ENCODE measurements at regions not wholly inside any gene's neighbourhood (a gene's known extent, or its start where the extent isn't known, plus 50 kb on each side); places are given as distances from the start of the nearest gene placed in this dataset.

DNA sequence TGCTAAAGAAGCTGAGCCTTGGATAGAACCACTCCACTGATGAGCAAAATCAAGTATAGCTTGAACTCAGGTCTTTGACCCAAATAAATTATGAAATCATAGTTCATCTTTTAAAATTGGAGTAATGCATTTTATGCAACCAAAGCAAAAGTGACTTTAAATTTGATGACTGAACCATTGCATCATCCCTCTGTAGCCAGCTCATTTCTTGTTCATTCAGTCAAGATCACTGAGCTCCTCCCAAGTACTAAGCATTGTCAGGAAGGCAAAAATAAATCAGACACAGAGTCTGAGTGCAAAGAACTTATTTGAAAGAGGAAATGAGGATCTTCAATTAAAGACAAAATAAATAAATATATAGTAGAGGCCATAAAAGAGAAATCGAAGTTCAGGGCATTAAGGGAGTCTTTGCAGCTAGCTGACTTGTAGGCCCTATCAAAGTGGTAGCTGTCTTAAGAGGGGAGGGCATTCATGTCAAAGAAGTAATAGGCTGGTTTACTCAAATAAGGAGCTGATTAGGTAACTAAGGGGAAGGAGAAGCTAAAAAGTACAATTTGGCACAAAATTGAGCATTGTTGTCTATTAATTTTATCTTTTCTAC, 411.8 kb downstream of the MTX2 start (continued):
- TF ChIP-seq, protein P1, sequence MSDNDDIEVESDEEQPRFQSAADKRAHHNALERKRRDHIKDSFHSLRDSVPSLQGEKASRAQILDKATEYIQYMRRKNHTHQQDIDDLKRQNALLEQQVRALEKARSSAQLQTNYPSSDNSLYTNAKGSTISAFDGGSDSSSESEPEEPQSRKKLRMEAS (CRISPR knock-in tag; IDR thresholded peaks at IDR 0.05): no peak
- TF ChIP-seq, protein P2, sequence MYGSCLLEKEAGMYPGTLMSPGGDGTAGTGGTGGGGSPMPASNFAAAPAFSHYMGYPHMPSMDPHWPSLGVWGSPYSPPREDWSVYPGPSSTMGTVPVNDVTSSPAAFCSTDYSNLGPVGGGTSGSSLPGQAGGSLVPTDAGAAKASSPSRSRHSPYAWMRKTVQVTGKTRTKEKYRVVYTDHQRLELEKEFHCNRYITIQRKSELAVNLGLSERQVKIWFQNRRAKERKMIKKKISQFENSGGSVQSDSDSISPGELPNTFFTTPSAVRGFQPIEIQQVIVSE (CRISPR knock-in tag; IDR thresholded peaks at IDR 0.05; ENCODE audit: borderline replicate concordance): no peak
- TF ChIP-seq, protein P3, sequence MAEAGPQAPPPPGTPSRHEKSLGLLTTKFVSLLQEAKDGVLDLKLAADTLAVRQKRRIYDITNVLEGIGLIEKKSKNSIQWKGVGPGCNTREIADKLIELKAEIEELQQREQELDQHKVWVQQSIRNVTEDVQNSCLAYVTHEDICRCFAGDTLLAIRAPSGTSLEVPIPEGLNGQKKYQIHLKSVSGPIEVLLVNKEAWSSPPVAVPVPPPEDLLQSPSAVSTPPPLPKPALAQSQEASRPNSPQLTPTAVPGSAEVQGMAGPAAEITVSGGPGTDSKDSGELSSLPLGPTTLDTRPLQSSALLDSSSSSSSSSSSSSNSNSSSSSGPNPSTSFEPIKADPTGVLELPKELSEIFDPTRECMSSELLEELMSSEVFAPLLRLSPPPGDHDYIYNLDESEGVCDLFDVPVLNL (CRISPR knock-in tag; IDR thresholded peaks at IDR 0.05; ENCODE audit: borderline replicate concordance, low read depth): no peak

DNA sequence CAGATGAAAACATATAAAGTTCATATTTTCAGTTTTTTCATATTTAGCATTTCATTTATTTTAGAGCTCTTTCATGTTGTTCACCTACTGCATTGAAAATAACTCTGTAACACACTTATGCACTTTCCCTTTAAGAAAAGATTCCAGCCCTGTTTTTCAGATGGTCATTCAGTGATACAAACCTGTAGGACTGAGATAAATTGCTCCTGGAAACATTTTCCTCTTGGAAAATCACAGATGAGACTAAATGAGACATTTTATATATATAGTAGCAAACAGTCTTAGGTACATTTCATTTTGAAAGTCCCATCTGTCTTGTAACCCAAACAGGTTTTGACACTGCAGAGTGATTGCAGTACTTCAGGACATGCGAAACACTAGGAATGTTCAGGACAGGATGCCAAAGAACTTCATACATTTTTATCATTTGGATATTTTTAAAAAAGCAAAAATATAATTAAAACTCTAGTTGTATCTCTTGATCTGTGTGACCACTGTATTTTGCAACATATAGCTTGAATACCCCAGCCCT, 412.4 kb downstream of the MTX2 start:
- peaks cover 15% of the 10 kb centered on the region for H3K27me3 Mint-ChIP-seq (ENCODE audit: low read depth)
- H3K9me3 Mint-ChIP-seq: no peaks in the 10 kb centered on the region
- ChIA-PET POLR2A (no interaction called here), CTCF (interaction anchor here (0.7 to 1.8 kb wide), 3 partner anchors 28 to 133 kb away, joined by 3 to 6 read pairs (median 4); no protein-coding TSS in a partner anchor)
- H3K4me1 Mint-ChIP-seq: peaks cover 26% of the 10 kb centered on the region
- ATAC-seq: no peak
- DNase-seq (ENCODE audit: low spot score): no peak
- H3K36me3 Mint-ChIP-seq: no peaks in the 10 kb centered on the region
- no peak overlapping the region for H3K27ac Mint-ChIP-seq
- no peak overlapping the region for H3K4me3 Mint-ChIP-seq
- TF ChIP-seq ESRRA (CRISPR knock-in tag; IDR thresholded peaks at IDR 0.05; ENCODE audit: borderline replicate concordance): no peak
- TF ChIP-seq ZNF671 (CRISPR knock-in tag; IDR thresholded peaks at IDR 0.05): no peak

DNA sequence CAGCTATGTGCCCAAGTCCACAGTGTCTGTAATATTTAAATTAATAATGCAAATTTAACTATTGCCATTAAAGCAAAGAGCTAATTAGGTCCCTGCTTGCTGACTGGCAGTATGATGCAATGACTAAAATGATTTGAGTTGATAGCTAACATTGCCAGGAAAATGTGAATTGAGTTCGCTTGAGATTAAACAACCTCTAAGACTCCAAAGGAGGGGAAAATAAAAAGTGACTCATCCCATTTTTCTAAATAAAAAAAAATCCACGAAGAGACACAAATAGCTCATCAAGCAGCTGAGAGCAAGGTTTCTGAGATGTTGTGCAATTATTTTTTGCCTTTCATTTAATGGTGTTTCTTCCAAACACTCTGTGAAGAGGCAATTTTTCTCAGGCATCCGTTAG, 413.0 kb downstream of the MTX2 start:
- Mint-ChIP-seq H3K27me3 (ENCODE audit: low read depth) (peaks cover 15% of the 10 kb centered on the region), H3K4me1 (peaks cover 26% of the 10 kb centered on the region), H3K4me3 (no peak overlapping the region), H3K27ac (no peak overlapping the region), H3K36me3 (no peaks in the 10 kb centered on the region), H3K9me3 (no peaks in the 10 kb centered on the region)
- DNase-seq (ENCODE audit: low spot score) (no peak), ATAC-seq (no peak)
- TF ChIP-seq, protein P4, sequence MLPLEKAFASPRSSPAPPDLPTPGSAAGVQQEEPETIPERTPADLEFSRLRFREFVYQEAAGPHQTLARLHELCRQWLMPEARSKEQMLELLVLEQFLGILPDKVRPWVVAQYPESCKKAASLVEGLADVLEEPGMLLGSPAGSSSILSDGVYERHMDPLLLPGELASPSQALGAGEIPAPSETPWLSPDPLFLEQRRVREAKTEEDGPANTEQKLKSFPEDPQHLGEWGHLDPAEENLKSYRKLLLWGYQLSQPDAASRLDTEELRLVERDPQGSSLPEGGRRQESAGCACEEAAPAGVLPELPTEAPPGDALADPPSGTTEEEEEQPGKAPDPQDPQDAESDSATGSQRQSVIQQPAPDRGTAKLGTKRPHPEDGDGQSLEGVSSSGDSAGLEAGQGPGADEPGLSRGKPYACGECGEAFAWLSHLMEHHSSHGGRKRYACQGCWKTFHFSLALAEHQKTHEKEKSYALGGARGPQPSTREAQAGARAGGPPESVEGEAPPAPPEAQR (CRISPR knock-in tag; IDR thresholded peaks at IDR 0.05): no peak
- TF ChIP-seq, protein P5, sequence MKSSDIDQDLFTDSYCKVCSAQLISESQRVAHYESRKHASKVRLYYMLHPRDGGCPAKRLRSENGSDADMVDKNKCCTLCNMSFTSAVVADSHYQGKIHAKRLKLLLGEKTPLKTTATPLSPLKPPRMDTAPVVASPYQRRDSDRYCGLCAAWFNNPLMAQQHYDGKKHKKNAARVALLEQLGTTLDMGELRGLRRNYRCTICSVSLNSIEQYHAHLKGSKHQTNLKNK (CRISPR knock-in tag; IDR thresholded peaks at IDR 0.05): no peak
- no peak for TF ChIP-seq ZNF138 (CRISPR knock-in tag; conservative IDR thresholded peaks at IDR 0.05)
- no peak for TF ChIP-seq SP1 (CRISPR knock-in tag; conservative IDR thresholded peaks at IDR 0.05)
- no peak for TF ChIP-seq ETV6 (CRISPR knock-in tag; IDR thresholded peaks at IDR 0.05)
- TF ChIP-seq, protein P3 (CRISPR knock-in tag; IDR thresholded peaks at IDR 0.05; ENCODE audit: borderline replicate concordance, low read depth): no peak
- TF ChIP-seq, protein P6, sequence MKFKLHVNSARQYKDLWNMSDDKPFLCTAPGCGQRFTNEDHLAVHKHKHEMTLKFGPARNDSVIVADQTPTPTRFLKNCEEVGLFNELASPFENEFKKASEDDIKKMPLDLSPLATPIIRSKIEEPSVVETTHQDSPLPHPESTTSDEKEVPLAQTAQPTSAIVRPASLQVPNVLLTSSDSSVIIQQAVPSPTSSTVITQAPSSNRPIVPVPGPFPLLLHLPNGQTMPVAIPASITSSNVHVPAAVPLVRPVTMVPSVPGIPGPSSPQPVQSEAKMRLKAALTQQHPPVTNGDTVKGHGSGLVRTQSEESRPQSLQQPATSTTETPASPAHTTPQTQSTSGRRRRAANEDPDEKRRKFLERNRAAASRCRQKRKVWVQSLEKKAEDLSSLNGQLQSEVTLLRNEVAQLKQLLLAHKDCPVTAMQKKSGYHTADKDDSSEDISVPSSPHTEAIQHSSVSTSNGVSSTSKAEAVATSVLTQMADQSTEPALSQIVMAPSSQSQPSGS (CRISPR knock-in tag; IDR thresholded peaks at IDR 0.05; ENCODE audit: borderline replicate concordance, low read depth): no peak
- ChIA-PET POLR2A (no interaction called here), CTCF (interaction anchor here (0.7 to 1.3 kb wide), 2 partner anchors 63 to 132 kb away, joined by 3 to 4 read pairs; no protein-coding TSS in a partner anchor)

DNA sequence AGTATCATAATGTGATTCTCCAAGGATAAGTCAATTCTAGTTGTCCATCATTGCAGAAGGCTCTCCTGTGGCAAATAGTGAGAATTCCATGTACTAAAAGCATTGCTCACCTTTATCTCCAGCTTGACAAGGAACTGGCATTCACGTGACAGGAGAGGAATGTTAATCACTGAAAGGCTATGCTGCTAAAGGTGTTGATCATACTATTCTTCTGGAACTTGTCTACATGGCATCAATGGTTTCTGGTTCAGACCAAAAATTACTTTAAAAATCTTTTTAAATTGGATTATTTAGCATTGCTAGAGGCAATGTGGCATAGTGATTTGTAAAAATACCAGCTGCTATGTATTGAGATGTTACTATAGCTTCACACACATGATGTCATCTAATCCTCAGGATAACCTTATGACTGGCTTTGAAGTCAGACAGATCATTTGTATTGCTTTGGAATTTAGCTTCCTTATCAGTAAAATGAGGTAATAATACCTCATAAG, 414.4 kb downstream of the MTX2 start:
- no peak for DNase-seq (ENCODE audit: low spot score)
- H3K27me3 Mint-ChIP-seq (ENCODE audit: low read depth): peaks cover 15% of the 10 kb centered on the region
- no peaks in the 10 kb centered on the region for H3K36me3 Mint-ChIP-seq
- H3K4me1 Mint-ChIP-seq: peaks cover 25% of the 10 kb centered on the region
- no peak overlapping the region for H3K4me3 Mint-ChIP-seq
- CTCF ChIA-PET: no interaction called here
- POLR2A ChIA-PET: no interaction called here
- TF ChIP-seq, protein P7, sequence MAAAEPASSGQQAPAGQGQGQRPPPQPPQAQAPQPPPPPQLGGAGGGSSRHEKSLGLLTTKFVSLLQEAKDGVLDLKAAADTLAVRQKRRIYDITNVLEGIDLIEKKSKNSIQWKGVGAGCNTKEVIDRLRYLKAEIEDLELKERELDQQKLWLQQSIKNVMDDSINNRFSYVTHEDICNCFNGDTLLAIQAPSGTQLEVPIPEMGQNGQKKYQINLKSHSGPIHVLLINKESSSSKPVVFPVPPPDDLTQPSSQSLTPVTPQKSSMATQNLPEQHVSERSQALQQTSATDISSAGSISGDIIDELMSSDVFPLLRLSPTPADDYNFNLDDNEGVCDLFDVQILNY (CRISPR knock-in tag; IDR thresholded peaks at IDR 0.05): no peak
- no peak for TF ChIP-seq NFATC4 (CRISPR knock-in tag; IDR thresholded peaks at IDR 0.05)
- ATAC-seq: no peak
- H3K9me3 Mint-ChIP-seq: no peaks in the 10 kb centered on the region
- no peak overlapping the region for H3K27ac Mint-ChIP-seq

All from WTC11 (cell line).